GM23338 (cell line): ENCODE measurements at regions not wholly inside any gene's neighbourhood (a gene's known extent, or its start where the extent isn't known, plus 50 kb on each side); places are given as distances from the start of the nearest gene placed in this dataset.

ENCODE experiments used
- CTCF ChIP-seq, 2 experiments: fragments of 200-600 bp in 1 of 2; sonication (generic) in 1 of 2; conservative IDR thresholded peaks; 2 replicates each; pipeline versions ENCODE4 v1.5.1 to v1.6.1; 2016 to 2017; ENCODE audit warnings: antibody characterized with exemption in 2 of 2, low read depth in 2 of 2, mild to moderate bottlenecking in 2 of 2, moderate library complexity in 1 of 2
- EZH2 ChIP-seq: fragments of 200-600 bp; sonication (generic); IDR thresholded peaks from one replicate; pipeline ENCODE4 v1.8.0; 2017; ENCODE audit warnings: antibody characterized with exemption, mild to moderate bottlenecking, low read depth; ENCODE audit not compliant: unreplicated experiment
- EZH2phosphoT487 ChIP-seq: fragments of 200-600 bp; sonication (generic); IDR thresholded peaks from one replicate; pipeline ENCODE4 v1.8.1; 2018; ENCODE audit warnings: antibody characterized with exemption; ENCODE audit not compliant: unreplicated experiment
- POLR2AphosphoS5 ChIP-seq: IDR thresholded peaks from 2 replicates; pipeline ENCODE4 v1.6.1; 2016; ENCODE audit warnings: antibody characterized with exemption, low read depth

- TF ChIP-seq CTCF (conservative IDR thresholded peaks at IDR 0.05; ENCODE audit: low read depth in 2 of 2) (no peak), POLR2AphosphoS5 (no peak), EZH2phosphoT487 (no peak), EZH2 (no peak)
Observed at GRCh38 chr4:1478766-1479355, 72.6 kb upstream of the NKX1-1 start.
